Sigmoid colon (tissue), 4 donors: ENCODE measurements at regions not wholly inside any gene's neighbourhood (a gene's known extent, or its start where the extent isn't known, plus 50 kb on each side); places are given as distances from the start of the nearest gene placed in this dataset.

Source experiments
- EP300 ChIP-seq, 4 donors: sonication (generic); formaldehyde crosslinking; IDR thresholded peaks; one replicate each; pipeline ENCODE4 v1.6.1; 2017; ENCODE audit warnings: antibody characterized with exemption in 4 of 4
- POLR2A ChIP-seq, 2 donors: fragments of 450-650 bp; IDR thresholded peaks; one replicate each; pipeline ENCODE4 v1.6.1; 2016; ENCODE audit warnings: antibody characterized with exemption in 2 of 2, mild to moderate bottlenecking in 2 of 2, moderate library complexity in 2 of 2
- POLR2AphosphoS5 ChIP-seq, 4 donors: sonication (generic); formaldehyde crosslinking; IDR thresholded peaks; one replicate each; pipeline ENCODE4 v1.6.1; 2017; ENCODE audit warnings: antibody characterized with exemption in 4 of 4
- TF ChIP-seq, protein P1 (sequence below), 4 experiments: fragments of 450-650 bp in 3 of 4; fragments of 200-600 bp in 1 of 4; IDR thresholded peaks; one replicate each; pipeline ENCODE4 v1.5.1; 2016 to 2019; ENCODE audit warnings: antibody characterized with exemption in 4 of 4, mild to moderate bottlenecking in 3 of 4, moderate library complexity in 2 of 4

DNA sequence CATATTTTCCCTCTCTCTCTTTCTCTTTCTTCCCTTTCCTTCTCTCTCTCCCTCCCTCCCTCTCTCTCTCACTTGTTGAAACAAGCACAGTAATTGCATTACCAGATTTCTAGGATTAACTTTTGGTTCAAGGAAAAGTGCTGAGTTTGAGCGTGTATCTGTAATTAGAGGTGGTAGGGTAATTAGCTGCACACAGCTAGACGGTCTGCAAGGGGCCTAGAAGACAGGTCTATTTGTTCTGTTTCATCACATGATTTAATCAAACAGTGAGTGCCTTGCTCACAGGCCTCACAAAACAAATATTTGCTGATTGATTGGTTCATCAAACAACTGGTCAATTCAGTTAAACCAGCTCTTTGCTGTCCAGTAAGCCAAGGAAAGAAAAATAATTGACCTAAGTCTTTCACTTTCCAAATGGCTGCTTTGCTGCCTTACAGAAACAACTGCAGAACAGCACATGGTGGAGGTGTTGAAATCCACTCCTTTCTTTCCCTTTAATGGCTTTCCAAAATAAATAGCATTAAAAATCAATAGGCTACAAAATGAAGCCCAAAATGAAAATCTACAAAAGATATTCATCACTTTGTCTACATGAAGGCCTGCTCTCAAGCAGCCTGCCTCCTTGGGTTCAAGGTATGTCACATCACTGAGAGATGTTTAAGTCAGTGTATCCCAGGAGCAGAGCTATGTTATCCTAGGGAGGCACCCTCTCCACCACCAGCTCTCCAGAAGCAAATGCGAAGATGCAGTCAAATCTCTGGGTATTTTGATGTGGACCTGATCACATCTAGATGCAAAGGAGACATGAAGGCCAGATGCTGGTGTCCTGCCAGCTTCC lies 264.4 kb upstream of the SIX2 start:
- TF ChIP-seq, protein P1, sequence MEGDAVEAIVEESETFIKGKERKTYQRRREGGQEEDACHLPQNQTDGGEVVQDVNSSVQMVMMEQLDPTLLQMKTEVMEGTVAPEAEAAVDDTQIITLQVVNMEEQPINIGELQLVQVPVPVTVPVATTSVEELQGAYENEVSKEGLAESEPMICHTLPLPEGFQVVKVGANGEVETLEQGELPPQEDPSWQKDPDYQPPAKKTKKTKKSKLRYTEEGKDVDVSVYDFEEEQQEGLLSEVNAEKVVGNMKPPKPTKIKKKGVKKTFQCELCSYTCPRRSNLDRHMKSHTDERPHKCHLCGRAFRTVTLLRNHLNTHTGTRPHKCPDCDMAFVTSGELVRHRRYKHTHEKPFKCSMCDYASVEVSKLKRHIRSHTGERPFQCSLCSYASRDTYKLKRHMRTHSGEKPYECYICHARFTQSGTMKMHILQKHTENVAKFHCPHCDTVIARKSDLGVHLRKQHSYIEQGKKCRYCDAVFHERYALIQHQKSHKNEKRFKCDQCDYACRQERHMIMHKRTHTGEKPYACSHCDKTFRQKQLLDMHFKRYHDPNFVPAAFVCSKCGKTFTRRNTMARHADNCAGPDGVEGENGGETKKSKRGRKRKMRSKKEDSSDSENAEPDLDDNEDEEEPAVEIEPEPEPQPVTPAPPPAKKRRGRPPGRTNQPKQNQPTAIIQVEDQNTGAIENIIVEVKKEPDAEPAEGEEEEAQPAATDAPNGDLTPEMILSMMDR (IDR thresholded peaks at IDR 0.05), result no peak
- TF ChIP-seq POLR2A (IDR thresholded peaks at IDR 0.05) (no peak), POLR2AphosphoS5 (IDR thresholded peaks at IDR 0.05) (no peak), EP300 (IDR thresholded peaks at IDR 0.05) (no peak)
